Activated effector memory CD4-positive, alpha-beta T cell treated with Interleukin-2 at 50 U/mL for 16 hours (primary cell): ENCODE measurements at regions not wholly inside any gene's neighbourhood (a gene's known extent, or its start where the extent isn't known, plus 50 kb on each side); places are given as distances from the start of the nearest gene placed in this dataset.

Experiments used
- DNase-seq: peaks from one replicate; pipeline ENCODE4 v3.0.0-alpha.2; 2020

- no peak for DNase-seq
Observed at GRCh38 chr13:50670847-50671496, 172.5 kb downstream of the DLEU7 start.

GRCh38 chr13:50671497-50671850 lies 172.0 kb downstream of the DLEU7 start:
- DNase-seq: no peak

- no peak for DNase-seq
Observed at GRCh38 chr13:50672025-50672424, 171.5 kb downstream of the DLEU7 start.

- no peak for DNase-seq
Observed at GRCh38 chr13:50675651-50676050, 167.8 kb downstream of the DLEU7 start.

DNA sequence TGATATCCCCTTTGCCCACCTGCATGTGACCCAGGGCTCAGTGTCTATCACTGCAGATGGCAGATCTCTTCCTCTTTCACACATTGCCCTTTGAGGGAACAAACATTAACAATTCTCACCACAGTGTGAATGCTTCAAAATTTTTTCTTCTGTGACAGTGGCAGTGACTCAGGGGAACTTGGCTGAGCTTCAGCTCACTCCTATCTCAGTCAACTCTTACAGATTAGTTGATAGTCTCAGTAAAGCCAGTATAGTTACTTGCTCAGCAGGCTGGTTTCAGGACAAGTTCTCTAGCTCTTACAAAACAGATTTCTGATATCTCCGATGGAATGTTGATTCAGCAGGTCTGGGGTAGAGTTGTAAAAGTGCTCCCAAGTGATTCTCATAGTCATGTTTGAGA lies 166.9 kb downstream of the DLEU7 start:
- no peak for DNase-seq

GRCh38 chr13:50677258-50677657 lies 166.2 kb downstream of the DLEU7 start:
- no peak for DNase-seq

DNA sequence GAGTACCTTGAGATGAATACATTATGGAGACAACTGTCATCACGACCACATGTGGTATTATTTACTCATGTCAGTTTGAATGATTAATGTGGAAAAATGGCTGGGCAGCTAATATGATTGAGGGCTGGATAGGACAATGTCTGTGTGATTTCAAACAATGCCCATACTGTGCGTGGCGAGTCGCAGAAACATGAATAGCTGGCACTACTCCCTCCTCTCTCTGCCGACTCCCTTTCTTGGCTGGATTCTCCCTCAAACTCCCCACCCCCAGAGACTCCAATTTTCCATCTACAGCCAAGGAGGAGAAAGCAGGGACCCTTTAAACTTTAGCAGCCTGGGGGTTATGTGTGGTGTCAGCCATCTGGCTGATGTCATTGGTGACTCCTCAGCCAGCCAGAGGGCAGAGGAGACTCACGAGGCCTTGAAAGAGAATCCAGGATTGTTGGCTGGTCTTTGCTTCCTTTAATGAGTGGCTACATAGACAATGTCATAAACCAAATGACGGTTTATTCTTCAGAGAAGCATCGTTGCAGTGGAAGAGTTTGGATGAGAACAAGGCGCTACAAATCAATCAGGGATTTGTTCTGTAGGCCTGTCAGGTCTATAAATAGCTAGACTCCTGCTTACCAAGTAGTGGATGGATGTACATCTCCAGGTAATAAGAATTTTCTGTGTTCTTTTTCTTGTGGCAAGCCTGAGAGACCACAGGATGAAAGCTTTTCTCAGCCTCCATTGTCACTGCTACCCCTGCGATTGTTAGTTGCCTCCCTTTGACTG lies 165.6 kb downstream of the DLEU7 start:
- no peak for DNase-seq

DNA sequence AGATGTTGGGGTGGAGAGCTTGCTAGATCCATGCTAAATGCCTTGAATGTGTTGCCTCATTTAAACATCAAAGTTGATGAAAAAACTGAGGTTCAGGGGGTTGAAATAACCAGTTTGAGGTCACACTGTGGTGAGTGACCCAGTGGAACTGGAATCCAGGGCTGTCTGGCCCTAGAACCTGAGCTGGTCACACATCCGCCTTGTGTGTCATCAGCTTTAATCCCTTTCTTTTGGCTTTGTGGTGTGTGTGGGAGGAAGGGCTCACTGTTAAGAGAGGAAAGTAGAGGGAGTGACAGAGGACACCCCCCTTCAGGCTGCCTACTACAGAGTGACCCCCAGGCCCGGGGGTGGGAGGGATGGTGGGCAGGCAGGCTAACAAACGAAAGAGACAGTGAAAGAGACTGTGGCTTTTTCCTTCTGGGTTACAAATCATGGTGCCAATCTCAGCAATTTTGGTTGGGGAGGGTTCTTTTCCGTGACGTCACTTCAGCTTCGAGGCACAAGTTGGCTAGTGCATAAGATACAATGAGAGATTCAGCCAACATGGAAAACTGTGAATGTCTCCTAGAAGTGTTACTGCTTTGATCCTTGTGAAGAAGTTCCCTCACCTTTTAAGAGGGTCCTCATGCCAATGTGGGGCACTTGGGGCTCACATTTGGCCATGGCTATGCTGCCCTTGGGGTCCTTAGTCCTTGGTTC lies 164.9 kb downstream of the DLEU7 start:
- DNase-seq: no peak

GRCh38 chr13:50679321-50679720 lies 164.2 kb downstream of the DLEU7 start:
- no peak for DNase-seq

- DNase-seq: no peak
Observed at GRCh38 chr13:50682002-50682401, 161.5 kb downstream of the DLEU7 start.

DNA sequence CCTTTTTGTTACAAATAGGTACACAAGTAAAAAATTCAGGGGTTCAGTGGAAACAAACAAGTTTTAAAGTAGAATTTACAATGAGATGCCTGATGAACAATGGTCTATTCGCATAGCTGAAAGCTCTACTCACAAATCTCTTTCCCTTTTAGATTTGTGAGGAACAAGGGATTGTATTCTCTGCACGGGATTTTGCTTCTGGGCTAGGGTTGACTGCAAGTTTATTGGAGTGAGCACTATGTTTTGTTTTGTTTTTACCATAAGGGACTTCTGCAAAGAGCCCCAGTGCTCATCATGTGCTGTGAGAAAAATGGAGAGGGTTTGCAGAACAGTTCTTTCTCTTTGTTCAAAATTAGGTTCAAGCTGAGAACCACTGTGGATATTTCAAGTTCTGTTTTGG lies 160.5 kb downstream of the DLEU7 start:
- no peak for DNase-seq

- no peak for DNase-seq
Observed at GRCh38 chr13:50684366-50684765, 159.1 kb downstream of the DLEU7 start.

DNA sequence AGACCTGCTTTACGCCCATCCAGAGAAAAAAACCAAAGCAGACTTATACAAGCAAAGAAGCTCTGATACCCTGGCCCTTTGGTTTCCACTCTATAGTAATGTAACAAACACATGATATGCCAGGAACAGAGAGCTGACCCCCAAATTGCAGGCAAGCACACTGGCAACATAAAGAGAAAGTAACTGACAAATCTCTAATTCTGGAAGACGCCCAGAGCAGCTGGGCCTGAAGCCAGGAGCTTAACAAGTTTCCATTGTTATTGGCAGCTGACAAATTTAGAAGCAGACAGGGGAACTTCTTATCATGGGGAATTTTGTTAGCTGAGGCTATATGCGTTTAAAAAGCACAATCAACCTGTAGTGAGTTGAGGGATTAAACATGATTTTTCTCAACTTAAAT lies 158.0 kb downstream of the DLEU7 start:
- DNase-seq: no peak

DNA sequence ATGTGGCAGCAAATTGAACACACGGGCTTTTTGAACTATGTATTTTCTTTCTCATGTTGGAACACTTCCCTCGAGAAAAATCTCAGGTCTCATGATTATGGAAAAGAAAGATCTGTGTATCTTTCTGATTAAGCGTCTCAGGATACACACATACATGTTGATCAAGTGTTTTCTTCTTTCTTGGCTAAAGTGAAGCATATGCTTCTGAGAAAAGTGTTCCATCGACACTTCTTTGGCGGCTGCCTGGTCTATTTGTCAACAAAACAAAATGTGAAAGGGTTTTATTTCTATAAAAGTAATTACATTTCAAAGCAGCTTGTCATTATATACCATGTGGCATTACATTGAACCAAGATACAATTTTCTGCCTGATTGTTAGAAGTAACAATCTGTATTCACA lies 157.5 kb downstream of the DLEU7 start:
- DNase-seq: no peak

DNA sequence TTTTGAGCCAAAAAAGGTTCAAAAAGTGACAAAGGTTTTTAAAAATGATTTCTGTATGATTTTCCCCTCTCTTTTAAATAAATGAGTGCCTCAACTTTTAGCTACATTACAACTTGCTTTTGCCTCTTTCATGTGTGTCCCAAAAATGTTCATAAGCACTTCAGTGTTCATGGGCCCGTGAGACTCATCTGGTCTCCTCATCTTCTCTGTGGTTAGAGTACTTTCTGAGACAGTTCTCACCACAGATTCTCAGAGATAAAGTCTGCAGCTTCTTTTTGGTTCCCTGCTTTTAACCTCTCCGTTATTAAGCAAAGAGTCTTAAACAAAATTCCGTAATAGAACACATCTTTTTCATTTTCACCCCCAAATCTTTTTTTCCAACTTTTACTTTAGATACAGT lies 156.9 kb downstream of the DLEU7 start:
- no peak for DNase-seq

DNA sequence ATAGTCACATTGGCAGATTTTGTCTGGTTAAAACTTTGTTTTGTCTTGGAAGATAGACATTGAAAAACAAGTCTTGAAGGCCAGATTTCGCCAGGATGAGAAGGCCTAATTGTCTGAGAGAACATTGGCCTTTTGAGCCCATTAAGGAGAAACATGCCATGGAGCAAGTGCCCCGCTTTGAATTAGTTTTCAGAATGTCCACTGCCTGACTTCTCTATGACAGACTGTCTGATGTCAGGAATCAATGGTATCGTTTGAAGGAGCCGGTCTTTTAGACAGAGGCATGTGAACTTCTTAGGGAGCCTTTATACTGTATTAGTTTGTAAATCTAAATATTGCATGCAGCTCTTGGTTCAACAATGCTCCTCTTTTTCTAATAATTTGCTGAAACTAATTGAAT lies 155.9 kb downstream of the DLEU7 start:
- no peak for DNase-seq

GRCh38 chr13:50690006-50690405 lies 153.5 kb downstream of the DLEU7 start:
- no peak for DNase-seq

GRCh38 chr13:50691176-50691680 lies 152.3 kb downstream of the DLEU7 start:
- DNase-seq: no peak

GRCh38 chr13:50691681-50692263 lies 151.7 kb downstream of the DLEU7 start:
- no peak for DNase-seq

DNA sequence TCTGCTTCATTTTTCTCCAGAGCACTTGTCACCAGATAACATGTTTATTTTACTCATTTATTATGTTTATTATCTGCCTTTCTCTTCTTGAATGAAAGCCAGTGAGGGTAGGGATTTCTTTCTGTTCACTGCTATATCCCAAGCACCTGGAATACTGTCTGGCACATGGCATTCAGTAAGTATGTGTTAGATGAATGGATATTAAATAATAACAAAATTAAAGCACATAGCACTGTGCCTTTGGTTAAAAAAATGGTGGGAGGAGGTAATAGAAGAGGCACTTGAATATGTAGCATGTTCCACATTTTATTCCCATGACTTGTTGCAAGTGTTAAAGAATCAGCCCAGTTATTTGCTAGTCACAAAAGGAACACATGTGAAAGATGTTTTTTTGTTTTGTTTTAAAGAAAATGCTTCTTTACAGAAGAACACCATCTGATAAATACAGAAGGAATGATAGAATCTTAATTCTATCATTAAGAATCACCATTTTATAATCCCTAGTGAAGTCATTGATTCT lies 151.0 kb downstream of the DLEU7 start:
- no peak for DNase-seq

DNA sequence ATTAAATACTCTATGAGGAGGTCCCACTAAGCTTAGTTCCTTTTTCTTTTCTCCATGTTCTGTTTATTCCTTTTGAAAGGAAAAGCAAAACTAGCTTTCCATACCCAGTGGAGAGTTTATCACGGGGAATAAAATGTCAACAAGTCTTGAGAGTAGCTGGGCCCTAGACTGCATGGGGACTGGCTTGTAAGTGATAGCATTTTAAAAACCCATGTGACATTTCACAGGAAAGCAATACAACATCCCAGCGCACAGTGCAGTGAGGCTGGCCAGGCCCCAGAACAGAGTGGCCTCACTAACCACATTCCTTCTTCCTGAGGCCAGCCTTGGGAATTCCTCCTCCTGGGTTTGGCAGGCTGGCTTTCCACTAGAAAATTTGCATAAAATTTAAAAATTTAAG lies 149.8 kb downstream of the DLEU7 start:
- DNase-seq: no peak

DNA sequence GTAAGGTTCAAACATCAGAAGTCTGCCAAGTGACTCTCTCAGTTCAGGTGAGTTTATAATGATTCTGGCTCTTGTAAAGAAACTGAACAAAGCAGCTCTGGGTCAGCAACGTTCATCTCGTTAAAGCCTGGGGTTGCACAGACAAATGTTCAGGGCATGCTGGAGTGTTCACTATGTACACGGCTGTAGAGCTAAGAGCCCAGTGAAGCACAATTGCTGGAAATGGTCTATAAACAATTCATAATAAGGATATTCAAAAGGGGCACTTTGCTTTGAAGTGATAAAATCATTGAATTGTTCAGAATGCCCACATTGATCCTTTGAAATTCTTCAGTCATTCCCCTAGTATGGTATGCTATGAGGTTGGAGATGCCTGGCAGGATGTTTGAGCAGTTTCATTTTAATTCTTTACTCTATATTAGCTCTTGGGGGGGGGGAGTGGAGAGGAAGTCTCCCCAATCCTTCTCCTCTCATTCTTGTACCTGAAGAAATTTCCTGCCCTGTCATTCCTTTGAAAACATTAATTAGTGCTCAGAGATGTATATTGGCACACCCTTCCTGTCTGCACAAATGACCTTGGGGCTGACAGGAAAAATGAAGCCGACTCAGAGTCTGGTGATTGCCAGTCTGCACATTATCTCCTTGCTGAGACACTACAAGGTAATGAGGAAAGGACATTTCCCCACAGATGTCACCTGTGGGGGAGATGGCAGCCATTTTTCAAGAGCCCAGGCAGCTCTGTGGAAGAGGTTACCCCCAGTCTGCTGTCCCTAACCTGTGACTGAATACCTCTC lies 145.5 kb downstream of the DLEU7 start:
- DNase-seq: no peak
